ENCODE measurements at regions not wholly inside any gene's neighbourhood (a gene's known extent, or its start where the extent isn't known, plus 50 kb on each side); places are given as distances from the start of the nearest gene placed in this dataset.
"Not testable (repeated sequence)": the region's sequence is repeated elsewhere in the genome, so short reads cannot be mapped to it uniquely, and the experiment has no call there.

- TF ChIP-seq CTCF, POLR2A (IDR thresholded peaks at IDR 0.05): not testable (repeated sequence)
Observed at GRCh38 chr16:88151859-88152843, 200.9 kb downstream of the BANP start.
